ENCODE measurements at regions not wholly inside any gene's neighbourhood (a gene's known extent, or its start where the extent isn't known, plus 50 kb on each side); places are given as distances from the start of the nearest gene placed in this dataset.

- TF ChIP-seq SIN3A (conservative IDR thresholded peaks at IDR 0.05 in 1 of 2, IDR thresholded peaks at IDR 0.05 in 1 of 2; ENCODE audit: low read depth in 1 of 2, low read length in 2 of 2) (no peak), EZH2 (IDR thresholded peaks at IDR 0.05; ENCODE audit: low read depth, low read length, severe bottlenecking) (no peak), TAF1 (IDR thresholded peaks at IDR 0.05; ENCODE audit: low read depth, low read length) (no peak), YY1 (IDR thresholded peaks at IDR 0.05; ENCODE audit: low read depth, low read length) (no peak), EGR1 (IDR thresholded peaks at IDR 0.05; ENCODE audit: borderline replicate concordance, low read depth, low read length) (no peak), KDM5A (IDR thresholded peaks at IDR 0.05; ENCODE audit: low read length) (no peak), GTF2F1 (IDR thresholded peaks at IDR 0.05; ENCODE audit: borderline replicate concordance, low read depth, low read length) (no peak), USF2 (IDR thresholded peaks at IDR 0.05; ENCODE audit: low read length) (no peak)
These were observed 977.0 kb upstream of the SLC10A2 start (continued) for GRCh38 chr13:104043184-104043583.
